Gastroesophageal sphincter (tissue), 3 donors: ENCODE measurements at regions not wholly inside any gene's neighbourhood (a gene's known extent, or its start where the extent isn't known, plus 50 kb on each side); places are given as distances from the start of the nearest gene placed in this dataset.

Experiments used
- EP300 ChIP-seq: sonication (generic); formaldehyde crosslinking; IDR thresholded peaks from one replicate; pipeline ENCODE4 v1.6.1; 2017; ENCODE audit warnings: antibody characterized with exemption, mild to moderate bottlenecking
- POLR2A ChIP-seq, 2 donors: fragments of 450-650 bp; IDR thresholded peaks; one replicate each; pipeline ENCODE4 v1.6.1; 2017; ENCODE audit warnings: antibody characterized with exemption in 2 of 2, mild to moderate bottlenecking in 2 of 2, moderate library complexity in 1 of 2
- POLR2AphosphoS5 ChIP-seq: sonication (generic); formaldehyde crosslinking; IDR thresholded peaks from one replicate; pipeline ENCODE4 v1.6.1; 2017; ENCODE audit warnings: antibody characterized with exemption
- TF ChIP-seq, protein P1 (sequence below), 4 experiments: fragments of 200-600 bp in 2 of 4; fragments of 450-650 bp in 2 of 4; sonication (generic) in 1 of 4; IDR thresholded peaks; one replicate each; pipeline ENCODE4 v1.5.1; 2017 to 2019; ENCODE audit warnings: antibody characterized with exemption in 4 of 4, mild to moderate bottlenecking in 2 of 4, moderate library complexity in 2 of 4

GRCh38 chr1:163777205-163777604 lies 455.5 kb downstream of the NUF2 start:
- TF ChIP-seq, protein P1, sequence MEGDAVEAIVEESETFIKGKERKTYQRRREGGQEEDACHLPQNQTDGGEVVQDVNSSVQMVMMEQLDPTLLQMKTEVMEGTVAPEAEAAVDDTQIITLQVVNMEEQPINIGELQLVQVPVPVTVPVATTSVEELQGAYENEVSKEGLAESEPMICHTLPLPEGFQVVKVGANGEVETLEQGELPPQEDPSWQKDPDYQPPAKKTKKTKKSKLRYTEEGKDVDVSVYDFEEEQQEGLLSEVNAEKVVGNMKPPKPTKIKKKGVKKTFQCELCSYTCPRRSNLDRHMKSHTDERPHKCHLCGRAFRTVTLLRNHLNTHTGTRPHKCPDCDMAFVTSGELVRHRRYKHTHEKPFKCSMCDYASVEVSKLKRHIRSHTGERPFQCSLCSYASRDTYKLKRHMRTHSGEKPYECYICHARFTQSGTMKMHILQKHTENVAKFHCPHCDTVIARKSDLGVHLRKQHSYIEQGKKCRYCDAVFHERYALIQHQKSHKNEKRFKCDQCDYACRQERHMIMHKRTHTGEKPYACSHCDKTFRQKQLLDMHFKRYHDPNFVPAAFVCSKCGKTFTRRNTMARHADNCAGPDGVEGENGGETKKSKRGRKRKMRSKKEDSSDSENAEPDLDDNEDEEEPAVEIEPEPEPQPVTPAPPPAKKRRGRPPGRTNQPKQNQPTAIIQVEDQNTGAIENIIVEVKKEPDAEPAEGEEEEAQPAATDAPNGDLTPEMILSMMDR (IDR thresholded peaks at IDR 0.05) = no peak
- no peak for TF ChIP-seq EP300
- TF ChIP-seq POLR2A (IDR thresholded peaks at IDR 0.05) = no peak
- TF ChIP-seq POLR2AphosphoS5 = no peak
